Endothelial cell of umbilical vein (primary cell): ENCODE measurements at regions not wholly inside any gene's neighbourhood (a gene's known extent, or its start where the extent isn't known, plus 50 kb on each side); places are given as distances from the start of the nearest gene placed in this dataset.

Experiments used
- BruUV-seq: library from RNA; stranded (reverse); fragments of 400-500 nt; replicated peaks from 2 replicates; lab custom pipeline; 2021; lab: Mats Ljungman, UMichigan
- CTCF ChIA-PET: fragments of 300-600, 350-600 bp; sonication (Branson Sonifier 250); formaldehyde crosslinking; loops from one replicate; lab custom pipeline; 2021; ENCODE audit warnings: antibody characterized with exemption, inconsistent platforms; lab: Charles Lee
- POLR2A ChIA-PET: fragments of 300-600, 350-600 bp; sonication (Branson Sonifier 250); formaldehyde crosslinking; loops from one replicate; lab custom pipeline; 2021; ENCODE audit warnings: antibody characterized with exemption, inconsistent platforms; lab: Charles Lee
- DNase-seq: peaks from one replicate; pipeline ENCODE4 v3.0.0-alpha.2; 2011; ENCODE audit warnings: low read depth, low spot score
- FAIRE-seq: peaks from 2 replicates; lab custom pipeline; 2011; peaks lifted over from hg19 to GRCh38; lab: Jason Lieb, UNC
- H2AFZ ChIP-seq: 2 replicates; pipeline ENCODE4 v1.6.0; 2012; ENCODE audit warnings: low read depth, low read length, control low read depth, inconsistent platforms
- H3K27ac ChIP-seq: 2 replicates; pipeline ENCODE4 v1.5.1; 2011; ENCODE audit warnings: low read depth, mild to moderate bottlenecking, control low read depth, low read length, moderate library complexity; ENCODE audit not compliant: insufficient read depth
- H3K27me3 ChIP-seq, 2 experiments: 2 replicates each; pipeline versions ENCODE4 v1.6.0 to v1.6.1; 2011; ENCODE audit warnings: low read length in 2 of 2, mixed read lengths in 1 of 2; ENCODE audit not compliant: control insufficient read depth in 2 of 2, insufficient read depth in 2 of 2
- H3K36me3 ChIP-seq, 2 experiments: 2 replicates in 1 of 2; 3 replicates in 1 of 2; pipeline ENCODE4 v1.5.1; 2011; ENCODE audit warnings: low read length in 2 of 2, mild to moderate bottlenecking in 1 of 2, moderate library complexity in 1 of 2; ENCODE audit not compliant: control insufficient read depth in 2 of 2, insufficient read depth in 2 of 2; ENCODE audit errors: extremely low read depth in 1 of 2
- H3K4me1 ChIP-seq: 3 replicates; pipeline ENCODE4 v1.5.1; 2011; ENCODE audit warnings: mild to moderate bottlenecking, low read length; ENCODE audit not compliant: control insufficient read depth, insufficient read depth; ENCODE audit errors: extremely low read depth
- H3K4me2 ChIP-seq: 2 replicates; pipeline ENCODE4 v1.6.1; 2011; ENCODE audit warnings: low read length, control low read depth, mixed read lengths; ENCODE audit not compliant: insufficient read depth
- H3K4me3 ChIP-seq, 3 experiments: fragments of 200-600 bp in 1 of 3; sonication (generic), shearing (Covaris generic) in 1 of 3; replicated peaks in 1 of 3; 2 replicates each; pipeline ENCODE4 v1.5.1; 2011 to 2016; ENCODE audit warnings: control low read depth in 3 of 3, low read length in 3 of 3, mild to moderate bottlenecking in 2 of 3, inconsistent platforms in 1 of 3, low read depth in 1 of 3, moderate library complexity in 1 of 3; ENCODE audit not compliant: insufficient read depth in 1 of 3
- H3K79me2 ChIP-seq: 2 replicates; pipeline ENCODE4 v1.6.0; 2012; ENCODE audit warnings: low read length, inconsistent platforms; ENCODE audit not compliant: control insufficient read depth, insufficient read depth
- H3K9ac ChIP-seq: replicated peaks from 2 replicates; pipeline ENCODE3; 2011; ENCODE audit warnings: low read length, control low read depth; ENCODE audit not compliant: insufficient read depth; ENCODE audit errors: extremely low read depth
- H3K9me1 ChIP-seq: replicated peaks from 3 replicates; pipeline ENCODE4 v1.6.0; 2011; ENCODE audit warnings: mild to moderate bottlenecking, low read length; ENCODE audit not compliant: control insufficient read depth, insufficient read depth; ENCODE audit errors: extremely low read depth
- H3K9me3 ChIP-seq: replicated peaks from 2 replicates; pipeline ENCODE4 v1.5.1; 2012; ENCODE audit warnings: low read length, inconsistent platforms; ENCODE audit not compliant: control insufficient read depth, insufficient read depth
- H4K20me1 ChIP-seq: replicated peaks from 2 replicates; pipeline ENCODE3; 2011; ENCODE audit warnings: mild to moderate bottlenecking, low read length; ENCODE audit not compliant: control insufficient read depth, insufficient read depth; ENCODE audit errors: extremely low read depth
- EZH2 ChIP-seq: IDR thresholded peaks from 2 replicates; pipeline ENCODE4 v1.6.1; 2012; ENCODE audit warnings: borderline replicate concordance, low read depth, mild to moderate bottlenecking, moderate library complexity, low read length, inconsistent platforms; ENCODE audit not compliant: severe bottlenecking
- FOS ChIP-seq: IDR thresholded peaks from 2 replicates; pipeline ENCODE4 v1.6.1; 2011; ENCODE audit warnings: mild to moderate bottlenecking, low read length, moderate library complexity, borderline replicate concordance; ENCODE audit not compliant: insufficient read depth
- GATA2 ChIP-seq: IDR thresholded peaks from 2 replicates; pipeline ENCODE4 v1.7.0; 2011; ENCODE audit warnings: low read depth, mild to moderate bottlenecking, moderate library complexity, mixed read lengths, low read length; ENCODE audit not compliant: insufficient read length, insufficient read depth
- JUN ChIP-seq: IDR thresholded peaks from 2 replicates; pipeline ENCODE4 v1.6.1; 2011; ENCODE audit warnings: borderline replicate concordance, low read depth; ENCODE audit not compliant: insufficient read length, insufficient read depth
- MYC ChIP-seq: IDR thresholded peaks from one replicate; pipeline ENCODE4 v1.6.1; 2011; ENCODE audit warnings: mild to moderate bottlenecking, low read depth, low read length
- POLR2A ChIP-seq: IDR thresholded peaks from 2 replicates; pipeline ENCODE4 v1.6.1; 2012; ENCODE audit warnings: low read depth, mild to moderate bottlenecking, control low read depth, low read length
- POLR2AphosphoS5 ChIP-seq: IDR thresholded peaks from 2 replicates; pipeline ENCODE4 v1.6.1; 2012; ENCODE audit warnings: low read depth, mild to moderate bottlenecking, control low read depth, low read length, moderate library complexity; ENCODE audit not compliant: insufficient read depth
- dilution Hi-C: fragments of 300-500 bp; cut with MboI; formaldehyde crosslinking; loops from one replicate; pipeline ENCODE4 v1.15.0; 2019; ENCODE audit warnings: low sequenced_read_pairs; ENCODE audit not compliant: extremely low pct_ligation_motif_present
- intact Hi-C: fragments of 100-400 bp; cut with micrococcal nuclease; formaldehyde crosslinking; loops from one replicate; pipeline ENCODE4 v1.10.0; 2022
- TF ChIP-seq, protein P1 (sequence below), 2 donors: IDR thresholded peaks; 1 replicate in 1 of 2; 2 replicates in 1 of 2; pipeline ENCODE4 v1.5.1; 2011; ENCODE audit warnings: low read length in 2 of 2, mild to moderate bottlenecking in 2 of 2, moderate library complexity in 2 of 2, control low read depth in 1 of 2, inconsistent platforms in 1 of 2, low read depth in 1 of 2; ENCODE audit not compliant: insufficient read depth in 1 of 2; ENCODE audit errors: extremely low read depth in 1 of 2
- TF ChIP-seq, protein P2 (sequence below): IDR thresholded peaks from 2 replicates; pipeline ENCODE4 v1.6.1; 2011; ENCODE audit not compliant: insufficient read depth, insufficient read length

DNA sequence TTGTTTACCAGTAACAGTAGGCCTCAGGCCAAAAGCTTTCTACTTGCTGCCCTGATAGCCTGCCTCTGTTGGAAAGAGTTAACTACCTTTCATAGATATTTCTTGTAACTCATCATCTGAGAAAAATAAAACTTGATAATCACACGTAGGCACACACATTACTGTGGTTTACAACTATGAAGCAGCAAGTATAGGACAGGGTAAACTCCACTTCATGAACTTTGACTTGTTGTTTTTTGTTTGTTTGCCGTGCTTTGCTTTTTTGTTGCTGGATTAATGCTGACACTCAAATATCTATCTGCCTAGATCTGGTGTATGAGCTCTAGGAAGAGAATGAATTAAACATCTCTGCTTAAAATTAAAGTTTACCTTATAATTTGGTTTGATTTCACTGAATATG, 924.7 kb upstream of the ADGRL2 start:
- Histone ChIP-seq H3K36me3 (no peaks in the 10 kb centered on the region), H3K4me2 (no peak overlapping the region), H4K20me1 (no peaks in the 10 kb centered on the region), H3K4me3 (no peak overlapping the region), H3K9ac (no peak overlapping the region), H3K27me3 (no peaks in the 10 kb centered on the region), H3K27ac (no peak overlapping the region), H3K4me1 (no peaks in the 10 kb centered on the region), H3K79me2 (no peaks in the 10 kb centered on the region), H3K9me3 (no peaks in the 10 kb centered on the region), H2AFZ (no peak overlapping the region), H3K9me1 (no peaks in the 10 kb centered on the region)
- no TSS peak for BruUV-seq
- no peak for FAIRE-seq
- intact Hi-C loops (no loop called here), dilution Hi-C loops (no loop called here)
- TF ChIP-seq POLR2A (no peak), MYC (no peak)
- TF ChIP-seq, protein P1, sequence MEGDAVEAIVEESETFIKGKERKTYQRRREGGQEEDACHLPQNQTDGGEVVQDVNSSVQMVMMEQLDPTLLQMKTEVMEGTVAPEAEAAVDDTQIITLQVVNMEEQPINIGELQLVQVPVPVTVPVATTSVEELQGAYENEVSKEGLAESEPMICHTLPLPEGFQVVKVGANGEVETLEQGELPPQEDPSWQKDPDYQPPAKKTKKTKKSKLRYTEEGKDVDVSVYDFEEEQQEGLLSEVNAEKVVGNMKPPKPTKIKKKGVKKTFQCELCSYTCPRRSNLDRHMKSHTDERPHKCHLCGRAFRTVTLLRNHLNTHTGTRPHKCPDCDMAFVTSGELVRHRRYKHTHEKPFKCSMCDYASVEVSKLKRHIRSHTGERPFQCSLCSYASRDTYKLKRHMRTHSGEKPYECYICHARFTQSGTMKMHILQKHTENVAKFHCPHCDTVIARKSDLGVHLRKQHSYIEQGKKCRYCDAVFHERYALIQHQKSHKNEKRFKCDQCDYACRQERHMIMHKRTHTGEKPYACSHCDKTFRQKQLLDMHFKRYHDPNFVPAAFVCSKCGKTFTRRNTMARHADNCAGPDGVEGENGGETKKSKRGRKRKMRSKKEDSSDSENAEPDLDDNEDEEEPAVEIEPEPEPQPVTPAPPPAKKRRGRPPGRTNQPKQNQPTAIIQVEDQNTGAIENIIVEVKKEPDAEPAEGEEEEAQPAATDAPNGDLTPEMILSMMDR (IDR thresholded peaks at IDR 0.05; ENCODE audit: extremely low read depth in 1 of 2, insufficient read depth in 1 of 2, low read depth in 1 of 2, low read length in 2 of 2) = no peak
- CTCF ChIA-PET = interaction anchor here (1.0 to 1.1 kb wide), 2 partner anchors 8 to 20 kb away, joined by 3 read pairs; no protein-coding TSS in a partner anchor
- no peak for DNase-seq
- POLR2A ChIA-PET = no interaction called here

DNA sequence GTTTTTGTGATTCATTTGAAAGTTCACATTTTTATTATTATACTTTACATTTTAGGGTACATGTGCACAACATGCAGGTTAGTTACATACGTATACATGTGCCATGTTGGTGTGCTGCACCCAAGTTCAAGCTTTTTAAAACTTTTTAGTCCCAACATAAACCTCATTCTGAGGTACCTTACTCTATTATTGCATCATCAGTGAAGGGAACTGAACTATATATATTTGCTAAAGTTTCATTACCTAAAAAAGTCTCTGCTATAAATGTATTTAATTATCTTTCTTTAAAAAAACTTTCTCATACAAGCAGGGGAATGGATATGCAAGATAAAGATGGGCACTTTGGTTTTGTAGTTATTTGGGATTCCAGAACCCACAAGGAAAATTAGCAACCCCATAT, 931.4 kb upstream of the ADGRL2 start:
- no peaks in the 10 kb centered on the region for H3K4me1 ChIP-seq
- BruUV-seq = no TSS peak
- no peaks in the 10 kb centered on the region for H3K36me3 ChIP-seq
- TF ChIP-seq EZH2 = no peak
- TF ChIP-seq MYC = no peak
- TF ChIP-seq, protein P1 (IDR thresholded peaks at IDR 0.05; ENCODE audit: extremely low read depth in 1 of 2, insufficient read depth in 1 of 2, low read depth in 1 of 2, low read length in 2 of 2) = no peak
- TF ChIP-seq GATA2 = no peak
- TF ChIP-seq, protein P2, sequence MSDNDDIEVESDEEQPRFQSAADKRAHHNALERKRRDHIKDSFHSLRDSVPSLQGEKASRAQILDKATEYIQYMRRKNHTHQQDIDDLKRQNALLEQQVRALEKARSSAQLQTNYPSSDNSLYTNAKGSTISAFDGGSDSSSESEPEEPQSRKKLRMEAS = no peak
- no peak for TF ChIP-seq POLR2A
- no peak for TF ChIP-seq FOS
- TF ChIP-seq POLR2AphosphoS5 = no peak
- TF ChIP-seq JUN = no peak
- H3K27ac ChIP-seq = no peak overlapping the region
- no peaks in the 10 kb centered on the region for H4K20me1 ChIP-seq
- DNase-seq (no peak), FAIRE-seq (no peak)
- H3K9ac ChIP-seq = no peak overlapping the region
- intact Hi-C loops = no loop called here
- POLR2A ChIA-PET = no interaction called here
- CTCF ChIA-PET = no interaction called here
- no peaks in the 10 kb centered on the region for H3K79me2 ChIP-seq
- no peaks in the 10 kb centered on the region for H3K9me1 ChIP-seq
- dilution Hi-C loops = no loop called here
- H3K4me3 ChIP-seq = no peak overlapping the region
- no peak overlapping the region for H3K4me2 ChIP-seq
- no peaks in the 10 kb centered on the region for H3K9me3 ChIP-seq
- H3K27me3 ChIP-seq = no peaks in the 10 kb centered on the region
- no peak overlapping the region for H2AFZ ChIP-seq
